22Rv1 (cell line): ENCODE measurements at regions not wholly inside any gene's neighbourhood (a gene's known extent, or its start where the extent isn't known, plus 50 kb on each side); places are given as distances from the start of the nearest gene placed in this dataset.

Source experiments
- CTCF ChIP-seq: fragments of 450-650 bp; IDR thresholded peaks from 2 replicates; pipeline ENCODE4 v1.5.1; 2017; ENCODE audit warnings: mild to moderate bottlenecking
- ZFX ChIP-seq: fragments of 450-650 bp; IDR thresholded peaks from 2 replicates; pipeline ENCODE4 v1.6.1; 2017; ENCODE audit warnings: antibody characterized with exemption, borderline replicate concordance

GRCh38 chr2:215816424-215816823 lies 196.9 kb downstream of the MREG start:
- TF ChIP-seq CTCF (no peak), ZFX (no peak)
